ENCODE measurements at regions not wholly inside any gene's neighbourhood (a gene's known extent, or its start where the extent isn't known, plus 50 kb on each side); places are given as distances from the start of the nearest gene placed in this dataset.
"Not testable (repeated sequence)": the region's sequence is repeated elsewhere in the genome, so short reads cannot be mapped to it uniquely, and the experiment has no call there.

- TF ChIP-seq, protein P1, sequence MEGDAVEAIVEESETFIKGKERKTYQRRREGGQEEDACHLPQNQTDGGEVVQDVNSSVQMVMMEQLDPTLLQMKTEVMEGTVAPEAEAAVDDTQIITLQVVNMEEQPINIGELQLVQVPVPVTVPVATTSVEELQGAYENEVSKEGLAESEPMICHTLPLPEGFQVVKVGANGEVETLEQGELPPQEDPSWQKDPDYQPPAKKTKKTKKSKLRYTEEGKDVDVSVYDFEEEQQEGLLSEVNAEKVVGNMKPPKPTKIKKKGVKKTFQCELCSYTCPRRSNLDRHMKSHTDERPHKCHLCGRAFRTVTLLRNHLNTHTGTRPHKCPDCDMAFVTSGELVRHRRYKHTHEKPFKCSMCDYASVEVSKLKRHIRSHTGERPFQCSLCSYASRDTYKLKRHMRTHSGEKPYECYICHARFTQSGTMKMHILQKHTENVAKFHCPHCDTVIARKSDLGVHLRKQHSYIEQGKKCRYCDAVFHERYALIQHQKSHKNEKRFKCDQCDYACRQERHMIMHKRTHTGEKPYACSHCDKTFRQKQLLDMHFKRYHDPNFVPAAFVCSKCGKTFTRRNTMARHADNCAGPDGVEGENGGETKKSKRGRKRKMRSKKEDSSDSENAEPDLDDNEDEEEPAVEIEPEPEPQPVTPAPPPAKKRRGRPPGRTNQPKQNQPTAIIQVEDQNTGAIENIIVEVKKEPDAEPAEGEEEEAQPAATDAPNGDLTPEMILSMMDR (IDR thresholded peaks at IDR 0.05; ENCODE audit: low read depth, low read length): no peak
- no peak for DNase-seq
- no peak overlapping the region for H3K4me3 ChIP-seq (ENCODE audit: low read depth, low read length)
- H3K36me3 ChIP-seq: no peaks in the 10 kb centered on the region
- no peak overlapping the region for H3K27ac ChIP-seq
- peaks cover 77% of the 10 kb centered on the region for H3K27me3 ChIP-seq (ENCODE audit: insufficient read depth, low read depth, severe bottlenecking)
- peaks cover 3% of the 10 kb centered on the region for H3K9me3 ChIP-seq (ENCODE audit: severe bottlenecking)
Observed at GRCh38 chr21:33968080-33968994, 52.7 kb upstream of the ATP5PO start.

- TF ChIP-seq, protein P1 (IDR thresholded peaks at IDR 0.05; ENCODE audit: low read depth, low read length): no peak
Observed at GRCh38 chr21:33967086-33967571, 51.5 kb upstream of the ATP5PO start.

GRCh38 chr21:33966324-33966949 is 50.8 kb upstream of the ATP5PO start:
- peaks cover 3% of the 10 kb centered on the region for H3K9me3 ChIP-seq (ENCODE audit: severe bottlenecking)
- H3K27me3 ChIP-seq (ENCODE audit: insufficient read depth, low read depth, severe bottlenecking): peaks cover 79% of the 10 kb centered on the region
- H3K36me3 ChIP-seq: no peaks in the 10 kb centered on the region
- H3K27ac ChIP-seq: no peak overlapping the region
- TF ChIP-seq, protein P1 (IDR thresholded peaks at IDR 0.05; ENCODE audit: low read depth, low read length): no peak
- DNase-seq: no peak
- H3K4me3 ChIP-seq (ENCODE audit: low read depth, low read length): no peak overlapping the region

More at GRCh38 chr21:33967086-33967571, 51.5 kb upstream of the ATP5PO start:
- no peak for DNase-seq
- H3K4me3 ChIP-seq (ENCODE audit: low read depth, low read length): no peak overlapping the region
- H3K36me3 ChIP-seq: no peaks in the 10 kb centered on the region
- no peak overlapping the region for H3K27ac ChIP-seq
- H3K27me3 ChIP-seq (ENCODE audit: insufficient read depth, low read depth, severe bottlenecking): peaks cover 81% of the 10 kb centered on the region
- peaks cover 3% of the 10 kb centered on the region for H3K9me3 ChIP-seq (ENCODE audit: severe bottlenecking)

- peaks cover 77% of the 10 kb centered on the region for H3K27me3 ChIP-seq (ENCODE audit: insufficient read depth, low read depth, severe bottlenecking)
- DNase-seq; H3K9me3 ChIP-seq (ENCODE audit: severe bottlenecking); H3K4me3 ChIP-seq (ENCODE audit: low read depth, low read length); H3K36me3 ChIP-seq; H3K27ac ChIP-seq: not testable (repeated sequence)
Observed at GRCh38 chr21:33965662-33966061, 50.1 kb upstream of the ATP5PO start.
